AG10803 (cell line): ENCODE measurements at regions not wholly inside any gene's neighbourhood (a gene's known extent, or its start where the extent isn't known, plus 50 kb on each side); places are given as distances from the start of the nearest gene placed in this dataset.

Experiments
- DNase-seq: peaks from one replicate; pipeline ENCODE4 v3.0.0; 2010; ENCODE audit warnings: low read depth
- H3K4me3 ChIP-seq: 2 replicates; pipeline ENCODE4 v1.5.1; 2011; ENCODE audit warnings: mild to moderate bottlenecking, low read length, control low read depth
- CTCF ChIP-seq: conservative IDR thresholded peaks from 2 replicates; pipeline ENCODE4 v1.5.1; 2011; ENCODE audit warnings: mild to moderate bottlenecking, low read length, control low read depth, inconsistent platforms

- no peak for TF ChIP-seq CTCF
- no peak overlapping the region for H3K4me3 ChIP-seq
- no peak for DNase-seq
These were observed 353.7 kb upstream of the AKR1E2 start for GRCh38 chr10:4472190-4472904.

GRCh38 chr10:4470231-4470835 is 355.7 kb upstream of the AKR1E2 start:
- TF ChIP-seq CTCF = no peak
- no peak overlapping the region for H3K4me3 ChIP-seq
- DNase-seq = peak; percentile 90

- no peak for TF ChIP-seq CTCF
- DNase-seq = no peak
- H3K4me3 ChIP-seq = no peak overlapping the region
These were observed 358.5 kb upstream of the AKR1E2 start for GRCh38 chr10:4467481-4467880.

GRCh38 chr10:4460267-4460666 is 365.7 kb upstream of the AKR1E2 start:
- no peak for DNase-seq
- H3K4me3 ChIP-seq = no peak overlapping the region
- TF ChIP-seq CTCF = no peak

GRCh38 chr10:4459531-4459930 is 366.5 kb upstream of the AKR1E2 start:
- no peak overlapping the region for H3K4me3 ChIP-seq
- TF ChIP-seq CTCF = no peak
- DNase-seq = no peak

- TF ChIP-seq CTCF = no peak
- no peak overlapping the region for H3K4me3 ChIP-seq
- DNase-seq = no peak
These were observed 368.4 kb upstream of the AKR1E2 start for GRCh38 chr10:4457597-4457996.

GRCh38 chr10:4456776-4457175 is 369.2 kb upstream of the AKR1E2 start:
- DNase-seq = no peak
- no peak overlapping the region for H3K4me3 ChIP-seq
- no peak for TF ChIP-seq CTCF
